ENCODE measurements at regions not wholly inside any gene's neighbourhood (a gene's known extent, or its start where the extent isn't known, plus 50 kb on each side); places are given as distances from the start of the nearest gene placed in this dataset.

DNA sequence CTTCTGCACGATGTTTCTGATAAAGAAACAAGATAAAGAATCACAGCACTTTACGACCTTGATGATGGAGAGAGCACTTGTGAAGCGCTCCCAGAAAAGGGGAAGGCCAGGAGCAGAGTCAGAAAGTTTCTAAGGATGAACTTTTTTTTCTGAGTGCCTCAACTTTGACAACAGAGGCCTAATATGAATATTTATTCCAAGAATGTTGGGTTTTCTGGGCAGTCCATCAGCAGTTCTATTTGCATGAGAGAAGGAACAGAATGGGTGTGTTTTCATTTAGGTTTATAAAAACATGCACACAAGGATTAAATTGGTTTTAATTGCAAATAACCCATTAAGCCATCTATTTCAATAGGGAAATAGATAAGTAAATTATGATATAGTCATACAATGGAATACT, 204.9 kb downstream of the SIM1 start:
- H3K27me3 ChIP-seq, result no peaks in the 10 kb centered on the region
- H3K27ac ChIP-seq (replicated peaks in 1 of 4), result no peak overlapping the region
- H3K36me3 ChIP-seq, result no peaks in the 10 kb centered on the region
- H3K4me1 ChIP-seq, result no peaks in the 10 kb centered on the region
- intact Hi-C loops (cut with DNase I), result no loop called here
- WGBS, result 83% methylated on average over 3 of the region's 3 CpGs
- no peak for DNase-seq (ENCODE audit: extremely low spot score)
- no peaks in the 10 kb centered on the region for H3K9me3 ChIP-seq
- H3K4me3 ChIP-seq, result no peak overlapping the region
- TF ChIP-seq POLR2A (IDR thresholded peaks at IDR 0.05; ENCODE audit: low read depth) (no peak), POLR2AphosphoS5 (IDR thresholded peaks at IDR 0.05) (no peak)
- TF ChIP-seq, protein P1, sequence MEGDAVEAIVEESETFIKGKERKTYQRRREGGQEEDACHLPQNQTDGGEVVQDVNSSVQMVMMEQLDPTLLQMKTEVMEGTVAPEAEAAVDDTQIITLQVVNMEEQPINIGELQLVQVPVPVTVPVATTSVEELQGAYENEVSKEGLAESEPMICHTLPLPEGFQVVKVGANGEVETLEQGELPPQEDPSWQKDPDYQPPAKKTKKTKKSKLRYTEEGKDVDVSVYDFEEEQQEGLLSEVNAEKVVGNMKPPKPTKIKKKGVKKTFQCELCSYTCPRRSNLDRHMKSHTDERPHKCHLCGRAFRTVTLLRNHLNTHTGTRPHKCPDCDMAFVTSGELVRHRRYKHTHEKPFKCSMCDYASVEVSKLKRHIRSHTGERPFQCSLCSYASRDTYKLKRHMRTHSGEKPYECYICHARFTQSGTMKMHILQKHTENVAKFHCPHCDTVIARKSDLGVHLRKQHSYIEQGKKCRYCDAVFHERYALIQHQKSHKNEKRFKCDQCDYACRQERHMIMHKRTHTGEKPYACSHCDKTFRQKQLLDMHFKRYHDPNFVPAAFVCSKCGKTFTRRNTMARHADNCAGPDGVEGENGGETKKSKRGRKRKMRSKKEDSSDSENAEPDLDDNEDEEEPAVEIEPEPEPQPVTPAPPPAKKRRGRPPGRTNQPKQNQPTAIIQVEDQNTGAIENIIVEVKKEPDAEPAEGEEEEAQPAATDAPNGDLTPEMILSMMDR (IDR thresholded peaks at IDR 0.05), result no peak

DNA sequence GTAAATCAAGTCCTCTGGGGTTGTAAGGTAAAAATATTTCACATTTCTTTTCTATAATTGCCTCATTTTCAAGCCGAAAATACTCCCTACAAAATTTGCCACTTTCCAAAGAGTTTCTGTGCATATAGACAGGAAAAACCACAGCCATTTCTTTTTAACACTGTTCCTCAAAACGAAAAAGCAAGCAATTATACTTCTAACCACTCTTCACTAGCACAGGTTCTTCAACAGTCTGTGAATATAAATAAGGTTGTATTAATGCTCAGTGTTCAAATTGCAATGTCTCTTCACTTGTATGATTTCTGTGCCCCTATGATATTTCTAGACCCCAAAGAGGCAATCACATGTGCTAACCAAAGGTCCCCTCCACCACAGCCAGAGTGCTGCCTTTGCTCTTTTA, 206.0 kb downstream of the SIM1 start:
- H3K4me1 ChIP-seq, result no peaks in the 10 kb centered on the region
- intact Hi-C loops (cut with DNase I), result no loop called here
- WGBS, result 68% methylated on average over 2 of the region's 2 CpGs

DNA sequence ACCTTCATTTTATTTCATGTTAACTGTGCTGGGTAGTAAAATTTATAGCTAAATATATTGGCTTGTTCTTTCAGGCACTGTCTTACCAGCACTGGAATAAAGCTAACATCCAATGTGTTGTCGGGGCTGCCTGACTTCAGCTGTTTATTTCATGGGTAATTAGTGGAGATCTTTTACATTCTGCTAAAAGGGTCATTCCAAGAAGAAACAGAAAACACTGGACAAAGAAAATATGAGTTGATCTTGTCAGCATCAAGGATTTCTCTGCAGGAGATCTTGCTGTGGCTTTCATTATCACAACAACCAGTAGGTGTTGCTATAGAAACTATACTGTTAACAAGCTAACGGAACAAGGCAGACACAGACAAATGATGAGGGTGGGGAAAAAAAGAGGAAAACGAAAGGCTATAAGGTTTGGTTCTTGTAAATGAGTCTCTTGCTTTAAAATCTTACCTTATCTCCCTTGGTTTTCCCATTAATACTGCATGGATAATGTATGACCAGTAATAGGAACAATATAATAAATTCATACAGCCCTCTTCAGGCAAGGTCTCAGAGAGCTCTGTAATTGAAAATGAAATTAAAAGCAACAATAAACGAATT, 206.8 kb downstream of the SIM1 start:
- intact Hi-C loops (cut with DNase I), result no loop called here
- no peak for TF ChIP-seq POLR2AphosphoS5 (IDR thresholded peaks at IDR 0.05)
- TF ChIP-seq, protein P1 (IDR thresholded peaks at IDR 0.05), result no peak
- no peak for TF ChIP-seq POLR2A (IDR thresholded peaks at IDR 0.05; ENCODE audit: low read depth)
- no peak for TF ChIP-seq EP300 (IDR thresholded peaks at IDR 0.05)
- no peak for DNase-seq (ENCODE audit: extremely low spot score)
- Histone ChIP-seq H3K4me1 (no peaks in the 10 kb centered on the region), H3K27ac (replicated peaks in 1 of 4) (no peak overlapping the region), H3K9me3 (no peaks in the 10 kb centered on the region), H3K36me3 (no peaks in the 10 kb centered on the region), H3K4me3 (no peak overlapping the region), H3K27me3 (no peaks in the 10 kb centered on the region)
- WGBS, result 23% methylated on average over 4 of the region's 4 CpGs

More for the DNA sequence above, 206.0 kb downstream of the SIM1 start:
- TF ChIP-seq, protein P1 (IDR thresholded peaks at IDR 0.05), result no peak
- TF ChIP-seq POLR2A (IDR thresholded peaks at IDR 0.05; ENCODE audit: low read depth), result no peak
- Histone ChIP-seq H3K9me3 (no peaks in the 10 kb centered on the region), H3K4me3 (no peak overlapping the region), H3K27me3 (no peaks in the 10 kb centered on the region), H3K27ac (replicated peaks in 1 of 4) (no peak overlapping the region), H3K36me3 (no peaks in the 10 kb centered on the region)
- DNase-seq (ENCODE audit: extremely low spot score), result no peak

DNA sequence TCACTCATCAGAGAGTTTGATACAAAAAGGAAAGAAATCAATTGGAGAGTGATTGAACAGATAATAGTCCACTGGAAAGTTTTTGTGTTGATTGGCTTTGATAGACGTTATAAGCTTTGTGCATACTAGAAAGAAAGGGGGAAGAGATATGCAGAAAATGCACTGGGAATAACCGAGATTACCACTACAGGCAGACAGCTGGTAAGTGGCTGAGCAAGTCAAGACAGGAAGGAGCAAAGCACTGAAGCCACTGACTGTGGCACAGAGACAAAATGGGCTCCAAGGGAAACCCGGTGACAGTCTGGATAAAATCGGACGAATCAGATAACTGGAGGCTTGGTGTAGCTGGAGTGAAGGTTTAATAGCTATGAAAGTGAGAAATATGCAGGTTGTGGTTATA, 209.0 kb downstream of the SIM1 start:
- 79% methylated on average over 5 of the region's 5 CpGs for WGBS
- H3K9me3 ChIP-seq, result no peaks in the 10 kb centered on the region
- no peaks in the 10 kb centered on the region for H3K4me1 ChIP-seq
- H3K27ac ChIP-seq (replicated peaks in 1 of 4), result no peak overlapping the region
- no peaks in the 10 kb centered on the region for H3K27me3 ChIP-seq
- no peak for DNase-seq (ENCODE audit: extremely low spot score)
- H3K4me3 ChIP-seq, result no peak overlapping the region
- no peak for TF ChIP-seq POLR2A (IDR thresholded peaks at IDR 0.05; ENCODE audit: low read depth)
- no peak for TF ChIP-seq EP300 (IDR thresholded peaks at IDR 0.05)
- TF ChIP-seq, protein P1 (IDR thresholded peaks at IDR 0.05), result no peak
- TF ChIP-seq POLR2AphosphoS5 (IDR thresholded peaks at IDR 0.05), result no peak
- H3K36me3 ChIP-seq, result no peaks in the 10 kb centered on the region
- intact Hi-C loops (cut with DNase I), result no loop called here

DNA sequence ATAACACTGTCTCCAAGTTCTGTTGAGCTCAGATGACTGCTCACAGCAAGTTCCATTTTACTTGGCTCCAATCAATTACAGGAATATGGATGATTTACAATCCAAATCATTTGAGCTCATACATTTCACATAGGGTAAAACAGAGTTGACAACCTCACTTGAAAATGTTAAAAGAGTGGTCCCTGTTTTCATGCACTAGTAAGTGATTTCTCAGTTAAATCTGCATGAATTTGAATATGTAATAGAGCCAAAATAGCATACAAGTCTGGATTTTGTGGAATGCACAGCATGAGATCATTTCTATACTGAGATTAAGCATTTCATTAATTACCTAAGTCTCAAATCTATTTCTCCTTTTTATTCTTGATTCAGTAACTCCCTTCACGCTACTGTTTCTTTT, 217.6 kb downstream of the SIM1 start:
- H3K27ac ChIP-seq (replicated peaks in 1 of 4), result no peak overlapping the region

More for the DNA sequence above, 217.6 kb downstream of the SIM1 start:
- TF ChIP-seq, protein P1 (IDR thresholded peaks at IDR 0.05), result no peak
- TF ChIP-seq POLR2AphosphoS5 (IDR thresholded peaks at IDR 0.05) (no peak), POLR2A (IDR thresholded peaks at IDR 0.05; ENCODE audit: low read depth) (no peak), EP300 (IDR thresholded peaks at IDR 0.05) (no peak)
- WGBS, result 86% methylated on average over 1 of the region's 1 CpG
- no peaks in the 10 kb centered on the region for H3K9me3 ChIP-seq
- no peaks in the 10 kb centered on the region for H3K27me3 ChIP-seq
- DNase-seq (ENCODE audit: extremely low spot score), result no peak
- intact Hi-C loops (cut with DNase I), result no loop called here
- no peak overlapping the region for H3K4me3 ChIP-seq
- H3K36me3 ChIP-seq, result no peaks in the 10 kb centered on the region
- H3K4me1 ChIP-seq, result no peaks in the 10 kb centered on the region

Data from esophagus muscularis mucosa (tissue), 4 donors.